ENCODE measurements at regions not wholly inside any gene's neighbourhood (a gene's known extent, or its start where the extent isn't known, plus 50 kb on each side); places are given as distances from the start of the nearest gene placed in this dataset.

DNA sequence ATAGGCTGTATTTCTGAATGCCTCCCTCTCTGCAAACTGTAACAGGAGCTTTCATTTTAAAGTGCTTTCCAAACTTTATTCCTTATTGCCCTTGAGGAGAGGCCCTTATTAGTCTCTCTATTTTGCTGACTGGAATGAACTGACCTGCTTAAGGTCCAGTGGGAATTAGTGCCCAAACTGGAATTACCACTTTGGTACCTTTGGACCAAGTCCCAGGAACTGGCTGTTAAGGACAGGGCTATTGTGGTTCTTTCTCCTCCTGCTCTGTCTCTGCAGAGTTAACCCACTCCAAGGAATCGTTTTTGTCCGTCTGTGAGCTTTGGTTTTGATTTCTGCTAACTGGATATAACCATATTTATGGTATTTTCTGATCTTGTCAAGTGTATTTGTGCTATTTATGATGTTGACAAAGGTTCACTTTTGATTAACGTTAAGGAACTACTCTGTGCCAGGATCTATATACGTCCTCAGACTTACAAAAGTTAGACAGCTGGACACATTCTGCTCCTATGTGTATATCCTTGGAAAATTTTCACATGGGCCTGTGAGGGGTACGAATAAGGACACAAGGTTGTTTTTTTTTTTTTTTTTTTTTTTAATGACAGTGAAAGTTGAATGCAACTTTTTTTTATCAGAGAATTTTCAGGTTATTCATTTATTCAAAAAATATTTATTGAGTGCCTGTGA lies 189.1 kb upstream of the ANKRD55 start:
- Histone ChIP-seq H3K4me3 (ENCODE audit: low read depth, low read length) (no peak overlapping the region), H3K27me3 (ENCODE audit: insufficient read depth, low read depth, severe bottlenecking) (no peaks in the 10 kb centered on the region), H3K27ac (no peak overlapping the region), H3K36me3 (no peaks in the 10 kb centered on the region), H3K9me3 (ENCODE audit: severe bottlenecking) (peaks cover 22% of the 10 kb centered on the region)
- no peak for TF ChIP-seq CTCF (IDR thresholded peaks at IDR 0.05; ENCODE audit: low read depth, low read length)
- no peak for DNase-seq

DNA sequence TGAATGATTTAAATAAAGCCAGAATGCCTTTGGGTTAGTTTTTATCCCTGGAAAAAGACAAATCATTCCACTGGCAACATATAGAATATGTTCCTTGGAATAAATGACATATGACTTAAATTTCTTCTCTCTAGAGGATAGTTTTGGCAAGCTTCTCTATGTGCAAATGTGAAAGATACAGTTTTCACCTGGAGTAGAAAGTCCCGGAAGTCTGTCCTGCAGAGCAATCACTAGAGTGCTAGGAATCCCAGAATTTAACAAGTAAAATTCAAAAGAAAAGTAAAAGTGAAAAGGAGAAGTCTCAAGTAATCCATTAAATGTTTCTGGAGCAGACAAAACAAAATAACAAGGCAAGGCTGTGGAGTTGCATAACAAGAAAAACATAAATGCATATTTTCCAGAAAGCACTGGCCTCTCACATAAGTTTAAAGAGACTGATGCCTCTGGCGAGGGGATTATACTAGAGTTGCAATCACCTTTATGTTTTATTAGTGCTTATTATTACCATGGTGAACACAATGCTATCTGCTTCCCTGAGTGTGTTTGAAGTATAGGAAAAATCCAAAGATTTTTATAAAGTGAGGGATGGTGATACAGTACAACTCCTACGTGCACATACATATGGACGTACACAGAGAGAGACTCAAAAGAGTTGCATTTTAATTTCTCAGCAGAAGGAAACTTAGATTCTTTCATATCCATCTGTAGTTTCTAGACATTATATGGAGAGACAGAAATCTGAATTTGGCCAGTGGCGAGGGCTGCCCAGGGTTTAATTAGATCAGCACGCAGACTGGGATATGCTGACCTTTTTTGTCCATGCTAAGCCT lies 188.3 kb upstream of the ANKRD55 start:
- H3K4me3 ChIP-seq (ENCODE audit: low read depth, low read length), result no peak overlapping the region
- H3K9me3 ChIP-seq (ENCODE audit: severe bottlenecking), result peaks cover 24% of the 10 kb centered on the region
- no peak for DNase-seq
- H3K27ac ChIP-seq, result no peak overlapping the region
- no peaks in the 10 kb centered on the region for H3K27me3 ChIP-seq (ENCODE audit: insufficient read depth, low read depth, severe bottlenecking)
- no peak for TF ChIP-seq CTCF (IDR thresholded peaks at IDR 0.05; ENCODE audit: low read depth, low read length)
- H3K36me3 ChIP-seq, result no peaks in the 10 kb centered on the region

- H3K9me3 ChIP-seq (ENCODE audit: severe bottlenecking), result peaks cover 25% of the 10 kb centered on the region
- H3K36me3 ChIP-seq, result no peaks in the 10 kb centered on the region
- TF ChIP-seq CTCF (IDR thresholded peaks at IDR 0.05; ENCODE audit: low read depth, low read length), result no peak
- H3K27ac ChIP-seq, result no peak overlapping the region
- H3K27me3 ChIP-seq (ENCODE audit: insufficient read depth, low read depth, severe bottlenecking), result no peaks in the 10 kb centered on the region
- no peak for DNase-seq
- H3K4me3 ChIP-seq (ENCODE audit: low read depth, low read length), result no peak overlapping the region
These were observed 187.2 kb upstream of the ANKRD55 start for GRCh38 chr5:56420323-56420722.

GRCh38 chr5:56419667-56420066 lies 186.5 kb upstream of the ANKRD55 start:
- no peak overlapping the region for H3K4me3 ChIP-seq (ENCODE audit: low read depth, low read length)
- no peak for DNase-seq
- H3K36me3 ChIP-seq, result no peaks in the 10 kb centered on the region
- TF ChIP-seq CTCF (IDR thresholded peaks at IDR 0.05; ENCODE audit: low read depth, low read length), result no peak
- H3K9me3 ChIP-seq (ENCODE audit: severe bottlenecking), result peaks cover 25% of the 10 kb centered on the region
- H3K27ac ChIP-seq, result no peak overlapping the region
- H3K27me3 ChIP-seq (ENCODE audit: insufficient read depth, low read depth, severe bottlenecking), result no peaks in the 10 kb centered on the region

DNA sequence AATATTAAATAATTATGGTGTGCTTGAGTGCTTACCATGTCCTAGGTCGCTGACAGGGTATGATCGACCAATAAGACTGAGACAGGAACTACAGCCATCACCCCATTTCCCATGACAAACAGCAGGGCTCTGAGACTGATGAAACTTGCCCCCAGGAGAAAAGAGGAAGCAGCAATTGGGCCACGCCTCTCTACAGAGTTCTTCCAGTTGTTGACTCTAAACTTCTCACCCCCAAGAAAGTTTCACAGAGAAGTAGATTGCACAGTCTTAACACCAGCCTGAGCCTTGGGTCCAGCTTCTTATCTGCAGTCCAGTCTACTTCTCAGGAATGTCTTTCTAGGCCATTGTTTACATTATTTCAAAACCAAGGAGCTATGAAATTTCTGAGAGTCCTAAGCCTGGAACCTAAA lies 182.2 kb upstream of the ANKRD55 start:
- no peak overlapping the region for H3K27ac ChIP-seq
- no peak for DNase-seq
- H3K36me3 ChIP-seq, result no peaks in the 10 kb centered on the region
- H3K9me3 ChIP-seq (ENCODE audit: severe bottlenecking), result peaks cover 16% of the 10 kb centered on the region
- TF ChIP-seq CTCF (IDR thresholded peaks at IDR 0.05; ENCODE audit: low read depth, low read length), result no peak
- H3K27me3 ChIP-seq (ENCODE audit: insufficient read depth, low read depth, severe bottlenecking), result no peaks in the 10 kb centered on the region
- no peak overlapping the region for H3K4me3 ChIP-seq (ENCODE audit: low read depth, low read length)
